Tibial artery (tissue), 4 donors: ENCODE measurements at regions not wholly inside any gene's neighbourhood (a gene's known extent, or its start where the extent isn't known, plus 50 kb on each side); places are given as distances from the start of the nearest gene placed in this dataset.

ENCODE experiments used
- DNase-seq, 2 donors: peaks; one replicate each; pipeline ENCODE4 v3.0.0-alpha.2; 2019
- H3K27ac ChIP-seq, 2 donors: fragments of 200-600 bp; sonication (generic) in 1 of 2; 1 replicate in 1 of 2; 2 replicates in 1 of 2; pipeline ENCODE4 v1.5.1; 2018 to 2019; ENCODE audit warnings: mild to moderate bottlenecking in 1 of 2
- H3K27me3 ChIP-seq, 2 donors: fragments of 200-600 bp; sonication (generic) in 1 of 2; one replicate each; pipeline versions ENCODE4 v1.5.1 to v1.6.0; 2016 to 2019
- H3K36me3 ChIP-seq, 3 donors: fragments of 200-600 bp; sonication (generic) in 2 of 3; one replicate each; pipeline ENCODE4 v1.5.1; 2016 to 2019; ENCODE audit warnings: mild to moderate bottlenecking in 2 of 3
- H3K4me1 ChIP-seq, 4 donors: fragments of 200-600 bp; sonication (generic) in 2 of 4; 1 replicate in 3 of 4; 2 replicates in 1 of 4; pipeline ENCODE4 v1.5.1; 2016 to 2019
- H3K4me3 ChIP-seq, 2 donors: fragments of 200-600 bp; sonication (generic) in 1 of 2; 1 replicate in 1 of 2; 2 replicates in 1 of 2; pipeline ENCODE4 v1.5.1; 2018 to 2019; ENCODE audit warnings: mild to moderate bottlenecking in 2 of 2
- H3K9me3 ChIP-seq, 3 donors: fragments of 200-600 bp; sonication (generic) in 1 of 3; one replicate each; pipeline ENCODE4 v1.5.1; 2016 to 2019
- CTCF ChIP-seq, 2 experiments: fragments of 200-600 bp in 1 of 2; fragments of 450-650 bp in 1 of 2; IDR thresholded peaks; one replicate each; pipeline ENCODE4 v1.5.1; 2017 to 2019; ENCODE audit warnings: antibody characterized with exemption in 2 of 2, mild to moderate bottlenecking in 1 of 2, moderate library complexity in 1 of 2
- intact Hi-C: fragments of 100-400 bp; cut with DNase I; formaldehyde crosslinking; loops from one replicate; pipeline ENCODE4 v1.15.0; 2023; ENCODE audit warnings: low total_unique reads

DNA sequence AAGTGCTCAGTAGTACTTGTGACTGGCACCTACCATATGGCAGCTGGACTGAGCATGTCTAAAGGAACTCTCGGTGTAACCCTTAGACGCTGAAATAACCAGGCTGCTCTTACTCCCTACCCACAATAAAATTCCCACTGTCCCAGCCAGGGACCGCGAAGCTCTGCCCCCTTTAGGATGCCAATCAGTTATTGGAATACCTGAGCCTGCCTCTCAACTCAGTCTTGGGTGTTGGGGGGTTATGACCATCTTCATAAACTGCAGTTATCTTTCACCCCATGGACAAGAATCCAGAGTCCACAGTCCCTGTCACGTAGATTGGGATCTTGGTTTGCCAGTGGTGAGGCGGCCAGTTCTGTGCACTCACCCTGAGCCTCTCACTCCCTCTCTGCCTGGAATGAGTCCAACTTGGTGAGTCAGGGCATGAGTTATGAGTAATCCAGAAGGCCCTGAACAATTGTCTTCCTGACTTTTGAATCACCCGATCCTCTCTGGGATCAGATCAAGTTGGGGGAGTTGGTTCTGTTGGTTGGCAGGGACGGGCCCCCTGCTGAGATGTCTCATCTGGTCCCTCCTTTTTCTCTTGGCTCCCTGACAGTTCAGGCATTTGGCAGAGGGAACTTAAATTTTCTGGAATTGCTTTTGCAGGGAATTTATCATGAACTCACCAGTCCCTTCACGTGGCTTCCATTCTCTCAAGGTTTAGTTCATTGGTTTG is 120.1 kb upstream of the UBE2E1 start:
- peak; percentile 90 to 94 for DNase-seq
- intact Hi-C loops = no loop called here
- Histone ChIP-seq H3K4me3 (no peak overlapping the region), H3K27me3 (no peaks in the 10 kb centered on the region), H3K4me1 (peaks cover 0 to 15% (median 11%) of the 10 kb centered on the region in 4 donors), H3K27ac (peak overlapping the region; percentile 40 to 62), H3K9me3 (peaks cover 0 to 3% (median 0%) of the 10 kb centered on the region in 3 donors), H3K36me3 (no peaks in the 10 kb centered on the region)
- TF ChIP-seq CTCF (IDR thresholded peaks at IDR 0.05) = no peak

DNA sequence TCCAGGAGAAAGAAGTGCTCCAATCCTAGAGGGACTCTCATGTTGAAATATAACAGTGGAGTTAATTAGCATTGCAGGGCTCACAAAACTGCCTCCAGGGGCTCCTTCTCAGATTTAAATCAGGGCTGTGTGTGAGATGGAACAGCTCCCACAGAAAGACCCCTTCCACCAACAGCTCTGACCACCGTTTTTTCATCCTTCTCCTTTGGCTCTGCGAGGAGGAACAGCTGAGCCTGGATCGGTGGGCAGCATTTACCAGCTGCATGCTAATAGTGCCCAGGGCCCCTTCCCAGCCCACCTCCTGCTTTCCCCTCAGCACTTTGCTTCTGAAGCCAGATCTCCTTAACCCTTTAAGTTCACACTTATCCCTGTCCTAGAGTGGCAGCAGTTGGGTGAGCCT is 119.2 kb upstream of the UBE2E1 start:
- intact Hi-C loops = no loop called here
- Histone ChIP-seq H3K9me3 (peaks cover 0 to 3% (median 0%) of the 10 kb centered on the region in 3 donors), H3K4me1 (peaks cover 0 to 15% (median 11%) of the 10 kb centered on the region in 4 donors), H3K4me3 (no peak overlapping the region), H3K27ac (peak overlapping the region in 1 of 2 donors; percentile 62), H3K27me3 (no peaks in the 10 kb centered on the region), H3K36me3 (no peaks in the 10 kb centered on the region)
- TF ChIP-seq CTCF (IDR thresholded peaks at IDR 0.05) = no peak
- DNase-seq = no peak

DNA sequence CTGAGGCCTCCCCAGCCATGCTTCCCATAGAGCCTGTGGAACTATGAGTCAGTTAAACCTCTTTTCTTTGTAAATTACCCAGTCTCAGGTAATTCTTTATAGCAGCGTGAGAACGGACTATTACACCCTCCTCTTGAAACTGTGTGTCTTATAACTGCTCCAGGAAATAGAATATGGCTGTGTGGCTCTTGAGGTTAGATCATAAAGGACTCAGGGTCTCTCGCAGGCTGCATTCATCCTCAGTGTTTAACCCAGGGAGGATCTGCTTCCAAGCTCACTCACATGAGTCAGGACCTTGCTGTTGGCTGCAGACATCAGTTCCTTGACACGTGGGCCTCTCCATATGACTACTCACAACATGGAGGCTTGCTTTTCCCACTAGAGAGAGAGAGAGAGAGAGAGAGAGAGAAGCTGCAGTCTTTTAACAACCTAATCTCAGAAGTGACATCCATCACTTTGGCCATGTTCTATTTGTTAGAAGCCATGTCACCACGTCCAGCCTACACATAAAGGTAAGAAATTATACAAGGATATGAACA is 114.3 kb upstream of the UBE2E1 start:
- Histone ChIP-seq H3K36me3 (no peaks in the 10 kb centered on the region), H3K4me1 (peaks cover 0 to 4% (median 3%) of the 10 kb centered on the region in 4 donors), H3K27ac (no peak overlapping the region), H3K9me3 (peaks cover 0 to 3% (median 0%) of the 10 kb centered on the region in 3 donors), H3K4me3 (no peak overlapping the region), H3K27me3 (no peaks in the 10 kb centered on the region)
- no peak for TF ChIP-seq CTCF (IDR thresholded peaks at IDR 0.05)
- intact Hi-C loops = no loop called here
- no peak for DNase-seq

DNA sequence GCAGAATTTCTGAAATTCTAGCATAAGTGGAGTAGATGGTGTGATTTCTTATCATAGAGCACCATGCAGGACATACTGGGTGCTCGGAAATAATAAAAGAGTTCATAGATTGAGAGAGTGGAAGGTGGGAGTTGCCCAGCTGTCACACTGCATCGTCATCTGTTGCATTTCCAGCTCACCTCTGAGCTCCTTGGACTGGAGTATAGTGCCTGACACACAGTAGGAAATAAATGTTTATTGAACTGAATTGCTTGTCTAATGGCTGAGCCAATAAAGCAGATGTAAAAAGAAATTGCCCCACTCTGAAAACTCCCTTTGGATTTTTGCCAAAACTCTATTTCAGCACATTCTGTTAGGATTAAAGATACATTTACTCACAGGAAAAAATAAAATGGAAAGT is 108.9 kb upstream of the UBE2E1 start:
- no peak for TF ChIP-seq CTCF (IDR thresholded peaks at IDR 0.05)
- Histone ChIP-seq H3K27me3 (no peaks in the 10 kb centered on the region), H3K27ac (no peak overlapping the region), H3K36me3 (no peaks in the 10 kb centered on the region), H3K9me3 (no peaks in the 10 kb centered on the region), H3K4me3 (no peak overlapping the region), H3K4me1 (no peaks in the 10 kb centered on the region)
- intact Hi-C loops = no loop called here
- DNase-seq = no peak

DNA sequence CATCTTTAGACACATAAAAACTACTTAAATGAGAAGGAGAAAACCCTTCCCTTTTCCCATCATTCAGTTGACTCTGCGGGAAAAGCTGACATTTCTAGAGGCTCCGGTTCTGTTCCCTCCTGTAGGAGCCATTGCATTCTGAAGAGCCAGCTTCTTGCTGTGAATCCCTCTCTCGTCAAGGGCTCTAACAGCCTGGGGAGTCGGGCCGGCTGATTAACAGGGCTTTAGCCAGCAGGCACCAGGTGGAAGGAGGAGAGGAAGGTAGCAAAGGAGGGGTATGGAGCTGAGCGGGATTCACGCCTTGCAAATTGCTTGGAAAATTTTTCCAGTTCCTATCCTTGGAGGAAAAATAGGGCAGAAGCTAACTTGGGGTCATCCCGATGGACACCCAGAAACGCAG is 108.3 kb upstream of the UBE2E1 start:
- Histone ChIP-seq H3K27me3 (no peaks in the 10 kb centered on the region), H3K4me1 (no peaks in the 10 kb centered on the region), H3K36me3 (no peaks in the 10 kb centered on the region), H3K27ac (no peak overlapping the region), H3K4me3 (no peak overlapping the region), H3K9me3 (no peaks in the 10 kb centered on the region)
- intact Hi-C loops = no loop called here
- no peak for DNase-seq
- TF ChIP-seq CTCF (IDR thresholded peaks at IDR 0.05) = no peak
